ENCODE measurements at regions not wholly inside any gene's neighbourhood (a gene's known extent, or its start where the extent isn't known, plus 50 kb on each side); places are given as distances from the start of the nearest gene placed in this dataset.

DNA sequence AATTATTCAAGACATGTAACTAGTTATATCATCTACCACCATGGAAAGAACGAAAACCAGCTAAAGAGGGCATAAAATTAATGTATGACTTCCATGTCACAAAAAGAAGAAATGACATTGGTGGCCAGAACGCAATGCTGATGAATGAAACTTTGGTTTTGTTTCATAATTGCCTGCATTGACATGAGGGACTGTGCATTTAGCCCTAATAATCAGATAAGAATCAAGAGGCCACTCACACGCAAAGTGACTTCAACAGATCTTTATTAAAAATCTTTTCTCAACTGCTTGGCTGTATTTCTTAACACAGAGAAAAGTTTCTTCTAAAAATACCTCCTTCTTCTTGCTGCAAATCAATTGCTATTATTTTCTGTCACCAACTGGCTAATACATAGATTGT, 184.7 kb upstream of the RUNX1 start:
- no peak for DNase-seq

DNA sequence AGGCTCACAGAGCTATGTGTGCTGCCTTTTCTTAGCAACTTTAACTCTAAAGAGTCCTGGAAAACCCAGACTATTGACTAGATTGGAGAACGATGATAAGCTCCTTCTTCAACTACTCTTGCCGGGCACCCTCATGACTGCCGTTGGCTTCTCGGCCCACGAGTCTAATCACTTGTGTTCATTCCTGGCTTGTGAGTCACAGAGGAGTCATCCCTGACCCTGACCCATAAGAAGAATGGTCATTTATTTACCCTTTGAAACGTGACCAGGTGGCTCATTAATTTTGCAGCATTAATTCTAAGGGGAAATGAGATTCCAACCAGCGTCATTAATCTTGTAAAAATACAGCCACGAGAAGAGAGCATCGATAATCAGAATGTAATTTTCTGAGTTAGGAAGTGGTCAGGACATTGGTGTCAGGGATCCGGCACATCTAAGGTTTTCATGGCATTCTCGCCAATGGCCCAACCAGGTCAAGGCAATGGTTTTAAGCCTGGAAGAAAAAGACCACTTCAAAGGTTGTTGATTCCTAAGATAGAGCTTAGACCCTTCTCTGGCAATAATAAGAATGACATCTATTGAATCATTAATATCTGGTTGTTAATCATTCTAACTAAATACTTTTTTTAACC, 183.6 kb upstream of the RUNX1 start:
- DNase-seq: no peak

DNA sequence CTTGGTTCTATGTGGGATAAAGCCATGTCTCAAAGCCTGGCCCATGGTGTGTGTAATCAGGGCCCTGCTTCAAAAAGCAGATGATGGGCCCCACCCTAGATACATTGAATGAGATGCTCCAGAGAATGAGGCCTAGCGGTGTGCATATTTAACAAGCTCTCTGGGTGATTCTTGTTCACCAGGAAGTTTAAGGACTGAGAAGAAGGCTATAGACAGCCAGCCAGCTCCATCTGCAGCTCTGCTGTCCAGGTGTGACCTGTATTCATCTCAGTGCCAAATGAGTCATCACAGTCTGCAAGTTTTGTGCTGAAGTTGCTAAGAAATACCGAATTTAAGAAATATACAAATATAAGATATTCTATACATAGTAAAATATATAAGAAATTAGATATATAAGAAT, 182.0 kb upstream of the RUNX1 start:
- DNase-seq: no peak

DNA sequence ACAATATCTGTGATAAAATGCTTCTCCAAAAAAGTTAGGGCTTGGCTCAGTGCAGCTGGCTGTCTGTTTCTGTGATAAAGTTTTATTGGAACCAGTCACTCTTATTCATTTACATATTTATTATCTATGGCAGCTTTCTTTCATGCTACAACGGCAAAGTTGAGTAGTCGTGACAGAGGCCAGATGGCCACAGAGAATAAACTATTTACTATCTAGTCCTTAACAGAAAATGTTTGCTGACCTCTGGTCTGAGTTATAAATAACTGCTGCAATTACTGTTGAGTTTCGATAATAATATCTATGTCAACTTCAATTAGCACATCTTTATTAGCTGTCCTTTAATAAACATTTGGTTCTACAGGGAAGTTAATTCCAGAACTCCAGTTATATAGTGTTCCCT, 180.2 kb upstream of the RUNX1 start:
- no peak for DNase-seq

DNA sequence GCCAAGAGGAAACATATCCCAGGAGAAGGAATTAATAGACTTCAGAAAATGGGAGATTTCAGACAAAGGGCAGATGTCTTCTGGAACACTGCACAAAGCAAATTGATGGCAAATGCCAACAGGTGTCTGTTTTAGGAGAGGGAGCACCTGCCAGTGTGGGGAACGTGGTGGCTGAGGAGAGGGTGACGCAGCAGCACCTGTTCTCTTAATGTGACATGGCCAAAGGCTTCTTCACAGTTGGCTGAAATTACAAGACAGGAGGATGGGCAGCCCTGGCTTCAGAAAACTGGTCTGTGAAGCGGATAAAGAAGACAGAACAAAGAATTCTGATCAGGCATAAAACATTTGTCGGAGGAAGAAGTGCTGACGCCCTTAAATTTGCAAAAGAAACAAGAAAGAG, 178.7 kb upstream of the RUNX1 start:
- DNase-seq: no peak

DNA sequence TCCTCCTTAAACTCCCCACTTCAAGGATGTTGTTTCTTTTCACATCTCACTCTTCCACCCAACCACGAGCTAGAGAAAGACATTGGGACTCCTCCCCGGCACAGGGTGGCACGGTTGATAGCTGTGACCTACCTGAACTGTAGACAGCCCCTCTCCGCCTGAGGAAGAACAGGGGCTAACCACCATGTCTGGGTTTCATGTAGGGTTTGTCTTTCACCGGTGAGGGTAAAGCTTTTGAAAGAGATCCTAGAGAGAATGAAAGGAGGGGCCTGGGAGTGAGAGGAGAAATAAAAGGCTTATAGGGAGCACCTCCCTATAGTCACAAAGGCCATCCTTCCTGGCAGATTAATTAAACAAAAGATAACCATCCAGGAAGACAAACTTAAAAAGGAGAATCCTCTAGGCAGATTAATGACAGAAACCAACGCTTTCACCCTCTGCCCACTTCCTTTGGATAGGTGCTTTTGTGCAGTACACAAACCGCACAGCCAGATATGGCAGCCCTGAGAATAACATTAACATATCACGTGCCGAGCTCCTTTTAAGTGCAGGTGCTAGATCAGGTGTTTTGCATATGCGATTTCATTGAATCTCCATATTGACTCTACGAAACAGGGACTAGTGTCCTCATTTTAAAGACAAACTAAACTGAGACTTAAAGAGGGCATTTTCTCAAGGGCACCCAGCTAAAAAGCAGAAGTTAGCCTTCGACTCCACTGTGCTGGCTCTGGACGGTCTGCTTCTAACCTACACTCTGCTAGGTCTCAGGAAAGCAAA, 178.1 kb upstream of the RUNX1 start:
- peak; percentile 41 for DNase-seq

DNA sequence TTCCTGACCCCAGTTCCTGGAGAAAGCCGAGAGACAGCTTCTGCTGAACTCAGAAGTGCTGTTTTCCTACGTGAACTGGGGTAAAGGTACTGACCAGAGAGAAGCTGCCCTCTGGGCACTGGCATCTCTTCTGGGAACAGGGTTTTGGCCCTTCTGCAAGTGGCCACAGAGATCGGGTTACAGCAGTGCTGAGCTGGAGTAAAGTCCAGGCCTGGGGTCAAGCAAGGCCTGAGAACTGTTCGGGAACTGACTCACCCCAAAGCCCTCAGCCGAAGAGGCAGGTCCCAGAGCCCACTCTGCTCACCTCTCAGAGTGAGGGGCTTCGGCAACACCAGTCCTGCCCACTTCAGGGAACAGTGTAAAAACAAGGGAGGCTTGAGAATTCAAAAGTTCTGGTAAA, 177.2 kb upstream of the RUNX1 start:
- DNase-seq: no peak

DNA sequence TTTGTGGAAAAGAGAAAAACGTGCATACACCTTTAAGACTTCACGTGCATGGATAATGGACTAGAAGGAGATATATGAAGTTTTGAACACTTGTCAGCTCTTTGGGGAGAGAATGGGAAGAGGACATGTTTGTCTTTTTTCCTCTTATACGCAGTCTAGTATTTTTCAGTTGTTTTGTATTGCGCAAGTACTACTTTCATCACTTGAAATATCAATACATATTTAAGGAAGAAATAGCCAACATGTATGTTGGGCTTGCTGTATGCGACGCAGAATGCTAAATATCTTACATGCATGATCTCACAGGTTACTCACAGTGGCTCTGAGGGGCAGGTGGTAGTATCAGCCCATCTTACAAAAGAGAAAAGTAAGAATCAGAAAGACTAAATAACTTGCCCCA, 176.5 kb upstream of the RUNX1 start:
- DNase-seq: no peak

DNA sequence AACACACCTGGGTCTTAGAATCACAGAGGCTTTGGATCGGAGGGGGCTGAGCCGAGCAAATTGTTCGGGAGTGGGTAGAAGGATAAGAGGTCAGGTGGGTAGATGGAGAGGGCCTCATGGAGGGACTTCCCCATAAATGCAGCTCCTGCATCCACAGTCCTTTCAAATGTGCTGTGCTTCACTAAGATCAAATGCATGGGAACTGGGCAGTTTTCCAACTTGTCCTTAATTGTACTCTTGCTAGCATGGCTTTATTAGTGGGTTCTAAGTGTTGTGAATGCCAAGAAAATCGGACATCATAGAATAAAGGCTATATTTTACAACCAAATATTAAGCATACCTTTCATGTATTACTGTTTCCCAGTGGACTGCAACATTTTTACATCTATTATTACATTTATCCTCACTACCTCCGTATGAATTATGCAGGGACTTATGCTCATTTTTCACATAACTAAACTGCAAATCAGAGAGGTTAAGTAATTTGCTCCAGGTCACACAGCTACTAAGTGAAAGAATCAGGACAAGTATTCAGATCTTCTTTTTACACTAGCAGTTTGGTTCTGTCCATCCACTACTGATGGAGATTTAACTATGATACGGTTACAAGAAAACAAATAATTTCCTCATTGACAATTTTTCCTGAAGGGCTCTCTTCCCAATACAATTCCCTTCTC, 174.5 kb upstream of the RUNX1 start:
- no peak for DNase-seq

DNA sequence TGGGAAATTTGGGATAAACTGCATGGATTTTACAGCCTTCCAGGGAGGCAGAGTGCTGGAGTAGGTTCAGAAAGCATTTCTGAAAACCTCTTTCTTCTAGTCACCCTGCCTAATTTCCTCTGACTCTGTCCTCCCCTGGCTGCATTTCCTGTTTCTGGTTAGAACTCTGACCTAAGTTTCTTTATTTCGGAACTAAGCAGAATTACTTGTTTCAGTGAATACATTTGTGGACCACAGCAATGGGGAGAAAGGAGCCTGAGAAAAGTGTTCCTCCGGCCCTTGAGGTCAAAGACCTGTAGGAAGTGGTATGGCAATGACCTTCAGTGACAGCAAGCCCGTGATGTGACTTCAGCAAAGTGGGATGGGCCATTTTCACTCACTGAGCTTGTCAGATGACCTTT, 173.4 kb upstream of the RUNX1 start:
- peak; percentile 16 for DNase-seq

DNA sequence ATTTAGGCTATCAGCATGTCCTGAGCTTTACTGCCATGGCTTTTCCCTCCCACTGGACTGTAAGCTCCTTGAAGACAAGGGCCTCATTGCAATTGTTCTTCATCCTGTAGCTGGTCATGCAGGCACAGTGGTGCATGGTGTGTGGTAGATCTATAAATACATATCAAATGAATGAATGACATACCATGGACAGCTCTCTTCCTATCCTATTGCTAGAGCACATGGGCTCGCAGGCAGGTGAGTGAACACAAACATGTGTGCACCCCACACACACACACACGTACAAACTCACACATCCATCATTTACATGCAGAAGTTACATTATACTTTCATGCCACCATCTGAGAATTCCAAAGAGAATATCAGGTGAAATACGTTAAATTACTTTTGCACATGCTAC, 172.9 kb upstream of the RUNX1 start:
- no peak for DNase-seq

DNA sequence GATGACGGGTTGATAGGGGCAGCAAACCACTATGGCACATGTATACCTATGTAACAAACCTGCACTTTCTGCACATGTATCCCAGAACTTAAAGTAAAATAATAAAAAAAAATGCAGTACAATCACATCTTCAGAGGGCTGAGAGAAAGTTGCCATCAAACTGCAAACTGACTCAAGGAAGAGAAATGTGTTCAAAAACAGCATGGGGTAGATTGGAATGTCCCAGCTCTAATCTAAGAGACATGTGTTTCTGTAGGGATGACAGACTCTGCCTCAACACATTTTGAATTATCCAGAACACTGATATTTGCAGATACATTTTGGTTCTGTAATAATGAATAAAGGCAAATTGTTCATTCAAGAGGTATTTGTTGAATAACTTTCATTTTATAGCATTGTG, 171.2 kb upstream of the RUNX1 start:
- DNase-seq: no peak

DNA sequence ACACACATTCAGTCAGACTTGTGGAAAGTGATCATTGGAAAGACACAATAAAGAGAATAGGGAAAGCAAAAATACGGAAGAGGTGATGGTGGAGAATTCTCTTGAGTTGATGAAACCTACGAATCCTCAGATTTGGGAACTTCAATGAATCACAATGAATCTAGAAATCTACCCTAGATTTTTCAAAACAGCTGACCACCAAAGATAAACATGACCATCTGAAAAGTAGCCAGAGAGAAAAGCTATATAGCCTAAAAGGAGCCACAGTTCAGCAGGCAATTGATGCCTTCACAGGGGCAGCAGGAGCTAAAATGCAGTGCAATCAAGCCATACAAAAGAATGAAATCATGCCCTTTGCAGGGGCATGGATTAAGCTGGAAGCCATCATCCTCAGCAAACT, 170.6 kb upstream of the RUNX1 start:
- no peak for DNase-seq

DNA sequence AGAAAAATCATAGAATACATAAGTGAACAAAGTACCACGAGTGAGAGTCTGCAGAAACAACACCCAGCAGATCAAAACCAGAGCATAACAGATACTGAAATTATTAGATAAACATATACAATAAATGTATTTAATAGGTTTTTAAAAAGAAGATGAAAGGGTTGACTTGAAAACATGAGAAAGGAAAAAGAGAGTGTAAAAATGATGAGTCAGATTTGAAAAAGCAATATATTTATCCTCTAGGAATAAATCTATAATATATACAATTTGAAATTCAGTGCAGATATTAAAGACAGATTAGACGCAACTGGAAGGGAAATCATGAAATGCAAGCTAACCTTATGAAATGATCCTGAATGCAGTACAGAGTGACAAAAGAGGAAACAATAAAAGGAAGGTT, 170.2 kb upstream of the RUNX1 start:
- no peak for DNase-seq

DNA sequence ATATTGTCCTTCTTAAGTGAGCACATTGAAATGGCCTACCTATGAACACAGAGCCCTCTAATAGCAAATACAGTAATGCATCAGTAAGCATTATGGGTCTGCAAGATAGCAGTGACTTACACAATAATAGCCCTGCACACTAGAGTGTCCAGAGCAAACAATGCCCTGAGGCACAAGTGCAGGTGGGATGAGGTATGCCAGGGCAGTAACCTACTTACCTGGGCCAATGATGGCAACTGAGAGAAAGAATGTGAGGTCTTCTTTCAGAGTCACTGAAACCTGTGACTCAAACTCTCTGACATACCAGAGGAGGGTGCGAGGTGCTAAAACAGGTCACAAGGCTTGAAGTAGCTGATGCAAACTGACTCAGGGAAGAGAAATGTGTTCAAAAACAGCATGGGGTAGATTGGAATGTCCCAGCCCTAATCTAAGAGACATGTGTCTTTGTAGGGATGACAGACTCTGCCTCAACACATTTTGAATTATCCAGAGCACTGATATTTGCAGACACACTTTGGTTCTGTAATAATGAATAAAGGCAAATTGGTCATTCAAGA, 168.5 kb upstream of the RUNX1 start:
- DNase-seq: peak; percentile 21

DNA sequence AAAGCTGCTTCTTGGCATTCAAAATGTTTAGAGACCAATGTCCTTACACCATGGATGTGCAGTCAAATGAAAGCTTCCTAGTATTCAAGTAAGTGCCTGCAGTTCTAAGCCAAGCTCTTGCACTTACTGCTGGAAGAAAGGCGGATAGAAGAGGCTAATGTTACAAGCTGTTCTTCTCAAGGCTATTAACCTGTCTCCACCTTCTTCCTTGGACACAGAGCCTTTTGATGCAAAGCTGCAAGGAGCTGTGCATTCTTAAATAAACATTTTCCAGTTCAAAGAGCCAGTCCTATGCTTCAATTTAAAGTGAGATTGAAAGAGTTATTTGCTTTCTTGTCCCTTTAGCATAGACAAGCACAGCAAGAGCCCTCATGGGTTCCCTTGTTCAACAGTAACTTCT, 167.9 kb upstream of the RUNX1 start:
- DNase-seq: no peak

DNA sequence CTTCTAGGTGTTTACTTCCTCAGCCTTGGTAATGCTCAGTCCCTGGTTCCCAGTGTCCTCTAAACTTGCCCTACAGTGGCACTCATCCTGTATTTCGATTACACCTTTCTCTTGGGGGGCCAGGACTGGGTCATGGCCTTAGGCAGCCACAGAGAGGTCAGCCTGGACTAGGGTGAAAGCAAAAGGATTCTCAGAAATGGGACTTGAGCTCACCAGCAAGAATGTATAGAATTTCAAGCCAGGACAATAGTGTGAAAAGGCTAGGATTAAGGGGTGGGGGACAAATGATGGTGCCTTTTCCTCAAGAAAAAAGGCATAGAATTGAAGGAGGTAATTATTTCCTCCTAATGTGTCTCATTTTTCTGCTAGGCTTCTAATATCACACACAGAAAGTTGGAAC, 166.8 kb upstream of the RUNX1 start:
- DNase-seq: no peak

DNA sequence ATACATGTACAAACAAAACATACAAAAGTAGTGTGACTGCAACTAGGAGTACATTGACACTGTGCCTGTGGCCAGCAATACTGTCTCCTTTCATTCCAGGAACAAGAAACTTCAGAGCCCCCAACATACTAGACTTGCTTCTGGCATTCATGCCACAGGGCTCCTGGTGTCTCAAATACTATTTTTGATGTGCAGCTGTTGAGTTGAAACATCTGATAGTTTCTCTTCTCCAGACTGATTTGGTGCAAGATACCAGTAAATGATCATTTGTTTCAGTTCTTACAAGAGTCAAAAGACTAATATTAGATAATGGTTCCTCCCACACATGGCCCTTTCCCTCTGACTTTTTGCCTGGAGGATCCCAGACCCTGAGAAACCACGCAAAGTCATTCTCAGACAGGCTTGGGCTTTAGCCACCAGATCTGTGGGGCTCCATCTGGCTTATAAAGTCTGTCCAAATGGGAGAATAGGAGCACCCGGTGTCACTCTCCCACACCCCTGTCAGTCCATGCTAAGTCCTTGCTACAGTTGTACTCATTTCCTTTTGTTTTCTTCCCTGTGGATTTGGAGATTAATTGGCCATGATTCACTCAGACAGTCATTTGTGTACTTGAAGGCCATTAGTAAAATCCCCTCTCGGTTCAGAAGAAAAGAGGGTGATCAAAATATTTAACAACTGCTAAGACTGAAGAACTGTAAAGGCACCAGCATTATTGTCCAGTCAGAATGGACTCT, 163.5 kb upstream of the RUNX1 start:
- no peak for DNase-seq

DNA sequence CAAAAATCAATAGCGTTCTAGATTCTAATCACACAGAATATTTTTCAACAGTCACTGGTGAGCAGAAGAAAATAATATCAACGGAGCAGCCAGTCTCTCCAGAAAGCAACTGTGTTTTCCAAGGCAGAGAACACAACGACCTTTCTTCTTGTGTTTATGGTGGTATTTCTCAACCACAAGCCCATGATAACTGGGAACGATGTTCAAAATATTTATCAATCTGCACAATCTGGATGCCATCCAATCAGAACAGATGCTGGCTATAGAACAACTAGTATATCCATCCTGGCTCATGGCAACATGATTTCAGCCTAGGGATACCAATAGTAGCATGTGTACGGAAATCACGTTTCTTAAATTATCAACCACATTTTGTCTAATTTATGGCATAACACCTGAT, 162.7 kb upstream of the RUNX1 start:
- no peak for DNase-seq

DNA sequence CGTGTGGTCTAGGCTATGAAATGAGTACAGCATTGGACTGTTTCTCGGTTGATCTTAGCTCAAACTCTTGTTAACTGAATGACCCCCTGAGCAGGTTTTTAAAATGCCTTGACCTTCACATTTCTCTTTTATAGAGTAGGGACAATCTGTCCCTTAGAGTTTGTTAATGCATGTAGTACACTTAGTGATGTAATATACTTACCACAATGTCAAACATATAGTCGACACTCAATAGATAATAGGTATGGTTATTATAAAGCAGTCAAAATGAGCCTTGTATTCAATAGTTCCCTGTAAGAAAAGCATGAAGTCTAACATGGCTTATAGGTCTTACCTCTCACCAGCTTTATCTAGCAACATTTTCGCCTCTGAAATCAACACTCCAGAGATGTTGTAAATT, 161.0 kb upstream of the RUNX1 start:
- no peak for DNase-seq

DNA sequence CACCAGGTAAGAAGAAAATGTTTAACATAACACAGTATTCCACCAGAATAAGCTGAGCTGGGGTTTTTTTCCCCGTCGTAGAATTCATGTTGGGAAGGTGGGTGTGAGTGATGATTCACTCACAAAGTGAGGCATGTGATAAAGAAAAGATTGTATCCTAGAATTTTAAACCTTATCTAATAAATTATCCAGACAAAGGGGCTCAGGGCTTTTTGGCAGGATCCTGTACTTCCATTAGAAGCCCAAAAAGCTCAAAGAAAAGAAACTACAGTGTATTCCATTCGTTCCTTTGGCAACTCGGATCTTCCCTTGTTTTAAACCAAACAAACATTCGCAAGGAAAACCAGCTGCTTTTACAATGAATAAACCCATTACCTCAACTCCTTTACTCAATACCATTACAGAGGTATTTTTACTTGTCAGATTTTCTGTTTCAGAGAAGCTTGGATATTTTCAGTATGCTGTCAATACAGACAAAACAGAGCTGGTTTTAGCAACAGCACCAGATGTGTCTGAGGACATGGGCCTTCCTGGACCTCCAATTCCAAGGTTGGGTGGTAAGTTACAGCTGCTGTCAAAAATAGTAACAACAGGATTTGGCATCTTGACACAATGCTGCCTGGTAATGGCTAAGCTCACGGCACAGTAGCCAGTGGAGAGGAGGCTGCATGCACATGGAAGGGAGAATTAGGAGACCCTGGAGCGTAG, 159.9 kb upstream of the RUNX1 start:
- no peak for DNase-seq

DNA sequence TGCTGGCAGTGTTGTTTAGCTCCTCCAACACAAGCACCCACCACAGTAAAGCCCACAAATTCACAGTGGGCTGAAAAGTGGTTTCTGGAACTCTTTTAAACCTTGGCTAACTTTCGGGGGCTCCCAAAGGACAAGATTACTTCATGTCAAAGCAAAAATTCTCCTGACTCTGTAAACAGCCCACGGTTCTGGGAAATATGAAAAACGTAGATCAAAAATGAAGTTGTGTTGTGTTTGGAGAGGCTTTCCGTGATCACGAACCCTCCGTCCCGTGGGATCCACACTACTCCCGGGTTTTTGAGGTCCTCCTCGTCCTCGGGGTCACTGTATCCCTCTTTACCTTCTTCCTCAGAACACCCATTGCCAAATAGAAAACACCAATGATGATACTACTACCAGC, 159.0 kb upstream of the RUNX1 start:
- no peak for DNase-seq

DNA sequence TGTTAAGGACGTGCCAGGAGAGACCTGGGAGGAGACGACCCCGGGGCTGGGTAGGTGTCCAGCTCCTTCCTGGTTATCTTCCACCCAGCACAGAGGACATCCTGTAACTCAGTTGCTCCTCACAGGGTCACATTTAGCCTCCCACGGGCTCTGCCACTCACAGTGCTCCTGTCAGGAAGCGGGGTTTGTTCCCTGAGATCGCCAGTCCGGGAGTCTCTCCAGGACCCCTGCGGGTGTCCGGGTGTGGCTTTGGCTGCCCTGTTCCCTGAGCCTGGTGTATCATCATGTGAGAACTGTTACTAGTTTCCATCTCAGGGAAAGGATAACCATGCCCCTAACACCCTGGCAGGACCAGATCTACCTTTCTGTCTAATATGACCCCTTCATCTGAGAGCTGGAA, 158.2 kb upstream of the RUNX1 start:
- DNase-seq: no peak

All from activated naive CD4-positive, alpha-beta T cell treated with Interleukin-2 at 50 U/mL for 16 hours (primary cell).